Gastrocnemius medialis (tissue), 4 donors: ENCODE measurements at regions not wholly inside any gene's neighbourhood (a gene's known extent, or its start where the extent isn't known, plus 50 kb on each side); places are given as distances from the start of the nearest gene placed in this dataset.

Experiments
- CTCF ChIP-seq, 5 experiments: fragments of 450-650 bp in 3 of 5; fragments of 200-600 bp in 2 of 5; sonication (generic) in 2 of 5; IDR thresholded peaks in 4 of 5; conservative IDR thresholded peaks in 1 of 5; 1 replicate in 4 of 5; 2 replicates in 1 of 5; pipeline ENCODE4 v1.5.1; 2016 to 2019; ENCODE audit warnings: antibody characterized with exemption in 5 of 5, mild to moderate bottlenecking in 3 of 5, moderate library complexity in 3 of 5
- POLR2A ChIP-seq, 2 donors: fragments of 450-650 bp; IDR thresholded peaks; one replicate each; pipeline ENCODE4 v1.6.1; 2017; ENCODE audit warnings: antibody characterized with exemption in 2 of 2, mild to moderate bottlenecking in 2 of 2, moderate library complexity in 2 of 2

- TF ChIP-seq CTCF (IDR thresholded peaks at IDR 0.05 in 4 of 5, conservative IDR thresholded peaks at IDR 0.05 in 1 of 5) (no peak), POLR2A (IDR thresholded peaks at IDR 0.05) (no peak)
Observed at GRCh38 chr3:157769378-157769777, 266.2 kb upstream of the VEPH1 start.
